HepG2 (cell line): ENCODE measurements at regions not wholly inside any gene's neighbourhood (a gene's known extent, or its start where the extent isn't known, plus 50 kb on each side); places are given as distances from the start of the nearest gene placed in this dataset.

ENCODE experiments used
- MAX ChIP-seq: IDR thresholded peaks from 2 replicates; pipeline ENCODE4 v1.6.1; 2012; ENCODE audit warnings: inconsistent platforms
- PBX3 ChIP-seq: sonication (generic); formaldehyde crosslinking; IDR thresholded peaks from 2 replicates; pipeline ENCODE4 v1.8.1; 2023; ENCODE audit warnings: missing genetic modification reagents, inconsistent platforms, borderline replicate concordance
- POLR2A ChIP-seq, 2 experiments: IDR thresholded peaks; 2 replicates each; pipeline ENCODE4 v1.6.1; 2011; ENCODE audit warnings: low read depth in 2 of 2, low read length in 2 of 2, mild to moderate bottlenecking in 1 of 2, moderate library complexity in 1 of 2; ENCODE audit not compliant: insufficient read depth in 1 of 2
- TCF12 ChIP-seq, 2 experiments: fragments of 450-650 bp in 1 of 2; sonication (generic) in 1 of 2; formaldehyde crosslinking in 1 of 2; IDR thresholded peaks; 2 replicates each; pipeline versions ENCODE4 v1.6.1 to v1.8.0; 2017 to 2022; ENCODE audit warnings: antibody characterized with exemption in 1 of 2, mild to moderate bottlenecking in 1 of 2, missing genetic modification reagents in 1 of 2, moderate library complexity in 1 of 2
- TCF7L2 ChIP-seq: IDR thresholded peaks from 2 replicates; pipeline ENCODE4 v1.6.1; 2011; ENCODE audit warnings: mild to moderate bottlenecking, low read depth, low read length, moderate library complexity
- USF2 ChIP-seq, 2 experiments: sonication (generic) in 1 of 2; formaldehyde crosslinking in 1 of 2; IDR thresholded peaks; 2 replicates each; pipeline versions ENCODE4 v1.5.1 to v1.6.1; 2011 to 2020; ENCODE audit warnings: borderline replicate concordance in 1 of 2, low read depth in 1 of 2, low read length in 1 of 2, mild to moderate bottlenecking in 1 of 2, missing genetic modification reagents in 1 of 2, moderate library complexity in 1 of 2
- ZNF570 ChIP-seq: sonication (generic); formaldehyde crosslinking; IDR thresholded peaks from 2 replicates; pipeline ENCODE4 v1.4.0; 2020; ENCODE audit warnings: mild to moderate bottlenecking, missing genetic modification reagents, borderline replicate concordance

DNA sequence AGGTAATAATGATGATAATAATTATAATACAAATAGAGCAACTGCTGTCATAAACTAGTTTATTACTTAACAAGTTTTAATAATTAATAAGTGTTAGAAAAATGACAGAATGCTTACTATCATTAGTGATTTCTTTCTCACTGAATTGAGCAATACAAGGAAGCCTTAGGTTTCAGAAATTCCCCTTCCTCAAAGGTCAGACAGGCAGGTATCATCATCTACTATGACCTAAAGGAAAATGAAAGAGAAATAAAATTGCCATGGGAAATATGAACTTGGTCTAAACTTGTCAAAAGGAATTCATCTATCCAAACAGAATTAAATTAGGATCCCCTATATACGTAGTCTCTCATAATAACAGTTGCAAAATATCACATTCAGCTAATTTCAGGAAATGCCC, 56.3 kb upstream of the SLC7A11 start:
- TF ChIP-seq PBX3 (no peak), USF2 (IDR thresholded peaks at IDR 0.05; ENCODE audit: low read depth, low read length) (no peak), USF2 (CRISPR knock-in tag; IDR thresholded peaks at IDR 0.05; ENCODE audit: borderline replicate concordance) (no peak), TCF7L2 (no peak), MAX (no peak), POLR2A (IDR thresholded peaks at IDR 0.05; ENCODE audit: insufficient read depth in 1 of 2, low read depth in 2 of 2, low read length in 2 of 2) (no peak), TCF12 (IDR thresholded peaks at IDR 0.05) (no peak), TCF12 (CRISPR knock-in tag; IDR thresholded peaks at IDR 0.05) (no peak), ZNF570 (CRISPR knock-in tag) (no peak)
